Dermis blood vessel endothelial cell (primary cell): ENCODE measurements at regions not wholly inside any gene's neighbourhood (a gene's known extent, or its start where the extent isn't known, plus 50 kb on each side); places are given as distances from the start of the nearest gene placed in this dataset.
A peak's percentile ranks its signal among the peaks of the same experiment; 100 is the strongest.

Source experiments
- DNase-seq: peaks from one replicate; pipeline ENCODE4 v3.0.0; 2010

GRCh38 chr4:22216278-22216677, 267.7 kb upstream of the KCNIP4 start:
- DNase-seq: no peak

DNA sequence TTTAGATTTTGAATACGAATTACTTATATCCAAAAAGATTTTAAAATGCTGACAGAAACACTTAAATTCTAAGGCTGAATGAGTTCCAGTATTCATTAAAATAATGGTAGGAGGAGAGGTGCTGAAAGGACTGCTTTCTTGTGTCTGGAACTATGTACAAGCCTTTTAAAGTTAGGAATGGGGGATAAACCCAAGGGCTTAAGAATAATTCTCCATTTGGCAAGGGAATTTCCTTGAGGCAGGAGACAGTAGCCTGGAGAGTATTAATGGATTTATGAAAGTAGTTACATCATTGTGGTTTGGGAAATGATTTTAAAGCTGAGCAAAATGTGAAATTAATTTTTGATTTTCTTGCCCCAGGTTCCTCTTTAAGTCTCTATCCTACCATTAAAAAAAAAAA, 266.5 kb upstream of the KCNIP4 start:
- no peak for DNase-seq

GRCh38 chr4:22203711-22204011, 255.1 kb upstream of the KCNIP4 start:
- DNase-seq: no peak

DNA sequence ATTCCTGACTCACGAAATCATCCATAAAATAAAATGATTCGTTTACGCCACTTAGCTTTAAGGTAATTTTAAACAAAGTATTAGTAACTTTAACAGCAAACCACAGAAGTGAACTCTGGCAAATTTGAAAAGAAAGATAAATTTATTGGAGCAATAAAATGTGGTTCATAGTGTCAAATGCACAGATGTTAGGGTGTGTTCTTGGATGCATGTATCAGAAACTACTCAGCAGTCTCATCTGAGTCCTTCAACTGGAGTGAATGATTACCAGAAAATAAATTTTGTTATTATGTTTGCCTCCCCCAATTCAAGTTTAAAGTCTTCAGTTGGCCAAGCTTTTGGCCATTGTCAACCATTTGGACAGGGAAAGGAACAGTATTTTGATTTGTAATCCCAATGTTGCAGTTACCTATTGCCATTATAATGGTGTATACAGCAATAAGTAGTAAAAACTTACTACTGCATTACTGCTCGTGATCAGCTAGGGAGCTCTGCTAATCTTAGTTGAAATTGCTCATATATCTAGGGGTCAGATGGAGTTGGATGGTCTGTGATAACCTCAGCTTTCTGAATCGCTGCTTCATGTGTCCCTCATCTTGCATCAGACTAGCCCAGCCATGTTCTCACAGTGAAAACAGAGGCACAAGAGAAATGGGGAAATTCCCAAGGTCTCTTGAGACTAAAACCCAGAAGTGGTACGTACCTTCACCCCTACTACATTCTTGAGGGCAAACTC, 254.6 kb upstream of the KCNIP4 start:
- DNase-seq: no peak

GRCh38 chr4:22202246-22202974, 253.8 kb upstream of the KCNIP4 start:
- no peak for DNase-seq

DNA sequence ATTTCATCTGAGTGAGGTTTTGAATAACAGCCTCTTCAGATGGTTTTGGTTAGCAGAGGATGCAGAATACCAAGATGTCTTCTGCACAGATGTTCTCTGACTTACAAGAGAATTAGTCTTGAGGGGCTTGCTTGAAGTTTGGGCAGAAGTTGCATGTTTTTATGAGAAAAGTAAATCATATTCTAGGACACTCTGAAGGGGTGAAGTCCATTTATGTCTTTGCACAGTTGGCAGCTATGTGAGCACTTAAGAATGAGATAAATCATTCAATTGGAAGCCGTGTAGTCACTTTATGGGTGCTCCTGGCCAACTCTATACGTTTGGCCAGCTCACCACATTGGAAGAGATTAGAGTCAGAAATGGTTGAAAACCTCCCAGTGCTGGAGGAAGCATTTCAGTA, 252.7 kb upstream of the KCNIP4 start:
- no peak for DNase-seq

- DNase-seq: no peak
Observed at GRCh38 chr4:22196551-22196950, 248.0 kb upstream of the KCNIP4 start.

GRCh38 chr4:22192084-22192511, 243.5 kb upstream of the KCNIP4 start:
- DNase-seq: no peak

DNA sequence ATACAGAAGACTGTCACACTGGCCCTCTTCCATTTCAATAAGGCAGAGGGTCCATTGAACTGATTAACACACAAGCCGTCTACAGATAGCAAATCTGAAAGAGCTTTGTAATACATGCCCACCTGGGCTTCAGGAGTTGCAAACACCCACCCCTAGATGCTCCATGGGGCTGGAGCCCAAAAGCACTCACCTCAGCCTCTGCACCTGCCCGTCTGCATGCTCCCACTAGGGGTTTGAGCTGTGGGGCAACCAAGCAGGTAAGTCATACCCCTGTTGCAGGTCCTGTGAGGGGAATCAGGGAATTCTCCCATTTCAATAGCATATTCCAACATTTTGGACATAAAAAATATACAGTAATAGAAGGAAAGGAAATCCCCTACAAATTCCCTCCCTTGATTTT, 243.0 kb upstream of the KCNIP4 start:
- DNase-seq: no peak

DNA sequence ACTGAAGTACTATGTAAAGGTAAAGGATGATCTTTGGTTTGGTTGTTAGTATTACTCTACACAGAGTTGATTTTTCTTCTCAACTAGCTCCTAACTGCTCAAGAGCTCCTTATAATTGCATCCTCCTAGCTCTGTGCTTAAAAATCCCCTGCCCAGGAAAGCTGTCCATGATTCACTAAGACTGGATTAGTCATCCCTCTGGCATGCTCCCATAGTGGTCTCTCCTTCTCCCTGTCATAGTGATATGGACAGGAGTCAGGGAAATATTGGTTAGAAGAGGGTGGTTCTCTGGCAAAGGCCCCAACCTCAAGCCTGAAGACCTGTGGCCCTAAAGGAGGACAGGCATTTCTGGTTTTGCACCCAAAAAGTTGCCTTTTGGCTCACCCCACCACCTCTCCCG, 242.3 kb upstream of the KCNIP4 start:
- no peak for DNase-seq

DNA sequence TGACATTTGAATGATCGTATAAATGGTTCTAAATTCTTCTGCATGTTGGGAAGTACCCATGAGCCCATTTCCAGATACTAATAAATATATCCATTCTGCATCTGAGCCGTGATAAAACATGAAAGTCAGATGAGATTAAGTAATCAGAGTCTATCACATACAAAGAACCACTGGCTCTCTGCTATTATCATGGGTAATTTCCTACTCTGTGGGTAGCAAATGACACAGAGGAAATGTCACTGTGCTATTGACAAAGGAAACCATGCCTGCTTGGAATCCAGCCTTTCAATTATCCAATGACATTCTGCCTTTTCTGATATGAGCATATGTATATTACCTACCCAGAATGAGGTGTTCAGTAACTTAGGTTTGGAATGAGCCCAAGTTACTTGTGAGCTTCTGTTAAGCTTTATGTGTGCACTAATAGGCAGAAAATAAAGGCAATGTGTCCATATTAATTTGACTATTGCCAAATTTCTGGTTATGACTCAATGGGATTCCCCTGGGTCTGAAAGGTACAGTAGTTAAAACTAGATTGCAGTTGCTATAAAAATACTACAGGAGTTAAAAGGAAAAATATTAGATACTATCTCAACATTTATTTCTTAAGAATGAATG, 238.7 kb upstream of the KCNIP4 start:
- DNase-seq: no peak

- DNase-seq: no peak
Observed at GRCh38 chr4:22181736-22182135, 233.2 kb upstream of the KCNIP4 start.

DNA sequence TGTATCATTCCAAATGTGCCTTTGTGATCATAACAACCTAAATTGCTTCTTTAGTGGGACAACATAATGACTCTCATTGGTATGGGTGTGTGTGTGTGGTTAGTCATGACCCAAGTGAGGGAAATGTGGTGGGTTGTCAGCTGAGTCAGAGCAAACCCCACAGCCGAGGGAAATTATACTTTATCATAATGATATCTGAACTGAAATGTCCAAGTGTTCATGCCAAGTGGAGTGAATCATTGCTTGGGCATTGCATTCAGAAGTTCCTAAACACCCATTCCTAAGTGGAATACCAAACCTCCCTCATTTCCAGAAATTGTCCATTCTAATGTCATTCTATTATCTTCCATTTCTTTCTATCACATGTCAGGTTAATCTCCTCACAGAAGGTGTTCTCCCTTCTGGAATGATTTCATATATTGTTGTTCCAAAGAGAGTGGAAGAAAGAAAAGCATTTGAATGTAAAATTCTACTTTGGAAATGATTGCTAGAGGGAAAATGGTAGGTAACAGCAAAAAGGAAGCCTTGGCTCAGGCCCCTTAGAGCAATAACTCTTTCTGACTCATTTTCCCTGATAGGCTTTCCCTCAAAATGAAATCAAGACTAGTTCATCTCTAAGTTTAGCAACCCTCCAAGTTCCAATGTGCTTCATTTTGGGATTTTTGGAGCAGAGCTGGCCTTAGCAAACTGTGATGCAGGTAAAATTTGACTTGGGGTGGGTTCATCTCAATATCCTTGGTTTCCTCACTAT, 230.7 kb upstream of the KCNIP4 start:
- DNase-seq: peak; percentile 1

DNA sequence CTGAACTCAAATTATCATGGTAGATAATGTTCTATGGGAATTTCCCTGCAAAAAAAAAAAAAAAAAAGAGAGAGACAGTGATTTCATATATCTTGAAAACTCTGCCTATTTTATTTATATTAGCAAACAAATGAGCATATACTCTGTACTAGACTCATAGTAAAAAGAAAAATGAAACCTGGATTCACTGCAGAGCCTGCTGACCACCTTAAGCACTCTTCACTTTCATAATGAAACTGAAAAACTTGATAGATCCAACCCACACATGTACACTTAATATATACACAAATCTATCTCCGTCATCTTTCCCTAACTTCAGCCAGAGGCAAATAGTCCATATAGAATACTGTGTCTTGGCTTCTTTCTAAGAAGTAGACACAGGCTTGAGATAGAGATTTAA, 226.1 kb upstream of the KCNIP4 start:
- DNase-seq: no peak

DNA sequence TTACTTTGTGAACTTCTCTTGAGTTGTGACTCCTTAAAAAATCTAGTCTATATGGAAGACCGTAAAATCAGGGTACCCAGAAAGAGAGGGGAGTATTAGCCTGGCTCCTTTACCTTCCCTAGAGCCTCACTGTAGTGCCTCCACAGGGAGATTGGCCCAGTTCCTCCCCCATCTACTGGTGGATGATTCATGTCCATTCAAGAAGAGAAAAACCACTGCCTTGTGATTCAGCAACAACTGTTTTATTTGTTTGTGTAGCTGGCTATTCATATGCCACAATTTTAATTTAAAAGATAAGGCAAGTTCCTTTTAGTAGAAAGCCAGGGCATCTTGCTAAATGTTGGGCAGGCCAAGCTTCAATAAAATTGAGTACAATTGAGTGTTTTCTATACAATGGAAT, 221.8 kb upstream of the KCNIP4 start:
- DNase-seq: no peak

- DNase-seq: no peak
Observed at GRCh38 chr4:22167201-22167600, 218.6 kb upstream of the KCNIP4 start.

DNA sequence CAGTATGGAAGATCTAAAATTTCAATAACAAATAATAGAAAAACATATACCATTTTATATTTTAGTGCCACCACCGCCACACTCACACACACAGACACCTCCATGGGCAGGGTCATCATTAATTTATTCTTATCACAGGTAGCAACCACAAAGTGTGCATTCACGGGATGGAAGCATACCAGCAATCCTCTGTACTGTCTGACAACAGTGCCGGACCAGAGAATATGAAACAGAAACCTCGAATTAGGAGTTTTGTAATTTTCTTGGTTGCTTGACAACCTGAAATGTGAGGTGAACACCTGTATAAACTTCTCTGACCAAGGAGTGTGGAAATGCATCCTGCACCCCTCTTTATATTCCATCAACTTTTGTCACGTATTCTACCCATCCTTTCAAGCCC, 213.9 kb upstream of the KCNIP4 start:
- DNase-seq: no peak

DNA sequence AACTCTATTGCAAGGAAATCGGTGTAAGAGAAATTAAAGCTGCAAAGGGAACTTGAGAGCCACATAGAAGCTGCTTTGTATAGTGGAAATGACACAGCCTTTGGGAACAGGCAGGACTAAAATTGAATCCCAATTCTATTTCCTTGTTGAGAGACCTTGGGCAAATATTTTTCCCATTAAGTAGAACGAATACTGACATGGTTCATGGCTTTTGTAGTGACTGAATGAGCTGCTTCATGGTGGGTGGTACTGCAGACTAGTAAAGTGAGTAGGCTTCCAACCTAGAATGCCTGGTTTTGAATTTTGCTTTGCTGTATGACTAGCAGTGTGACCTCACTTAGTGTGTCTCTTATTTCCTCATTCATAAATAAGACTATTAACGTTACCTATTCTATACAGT, 182.2 kb upstream of the KCNIP4 start:
- DNase-seq: no peak

GRCh38 chr4:22129454-22130029, 181.0 kb upstream of the KCNIP4 start:
- DNase-seq: peak; percentile 23

GRCh38 chr4:22122062-22122461, 173.5 kb upstream of the KCNIP4 start:
- no peak for DNase-seq

DNA sequence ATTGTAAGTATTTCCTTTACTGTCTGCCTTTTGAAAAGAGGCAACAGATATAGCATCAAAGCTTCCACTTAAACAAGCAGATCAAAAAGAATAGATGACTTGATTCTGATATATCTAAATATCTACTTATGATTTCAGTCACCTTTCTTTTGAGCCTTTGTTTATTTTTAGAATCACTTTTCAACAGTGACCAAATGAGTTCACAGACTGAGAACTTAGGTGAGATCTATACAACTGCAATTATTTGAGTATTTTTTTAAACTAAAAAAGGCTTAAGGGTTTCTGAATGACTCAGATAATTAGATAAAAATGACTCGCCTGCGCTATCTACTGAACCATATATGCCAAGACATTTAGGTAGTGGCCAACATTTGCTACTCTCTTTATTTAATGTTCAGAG, 166.7 kb upstream of the KCNIP4 start:
- no peak for DNase-seq

- no peak for DNase-seq
Observed at GRCh38 chr4:22103768-22104167, 155.2 kb upstream of the KCNIP4 start.

DNA sequence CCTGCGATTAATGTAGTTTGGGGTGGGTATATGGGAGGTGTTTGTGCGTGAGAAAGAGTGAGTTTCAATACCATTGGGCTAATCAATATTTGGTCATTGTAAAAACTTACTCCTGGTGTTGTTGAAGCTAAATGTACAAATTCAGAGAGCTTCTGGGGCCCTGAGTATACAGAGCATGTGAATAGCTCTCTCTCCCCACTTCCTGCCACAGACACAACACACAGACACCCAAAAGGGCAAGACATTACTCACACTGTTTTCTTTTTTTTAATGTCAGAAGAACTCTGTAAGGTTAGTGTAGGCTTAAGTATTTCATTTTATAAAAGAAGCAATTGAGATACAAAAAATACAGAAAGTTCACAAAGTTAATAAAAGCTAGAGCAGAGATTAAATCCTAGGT, 151.3 kb upstream of the KCNIP4 start:
- no peak for DNase-seq
